Neural progenitor cell (in vitro differentiated cells): ENCODE measurements at regions not wholly inside any gene's neighbourhood (a gene's known extent, or its start where the extent isn't known, plus 50 kb on each side); places are given as distances from the start of the nearest gene placed in this dataset.

Experiments
- DNase-seq: peaks from one replicate; pipeline ENCODE4 v3.0.0-alpha.2; 2016; ENCODE audit warnings: low spot score
- H2AFZ ChIP-seq: fragments of 200-600 bp; sonication (generic); replicated peaks from 2 replicates; pipeline ENCODE4 v1.6.1; 2016; ENCODE audit warnings: antibody characterized with exemption
- H3F3A ChIP-seq: fragments of 200-600 bp; sonication (generic); 2 replicates; pipeline ENCODE4 v1.6.1; 2016; ENCODE audit warnings: antibody characterized with exemption, low read depth
- H3K27ac ChIP-seq: fragments of 200-600 bp; sonication (generic); 2 replicates; pipeline ENCODE4 v1.5.1; 2016; ENCODE audit warnings: mild to moderate bottlenecking
- H3K27me3 ChIP-seq: fragments of 200-600 bp; sonication (generic); 2 replicates; pipeline ENCODE4 v1.6.1; 2016; ENCODE audit warnings: mild to moderate bottlenecking, moderate library complexity
- H3K36me3 ChIP-seq: fragments of 200-600 bp; sonication (generic); 2 replicates; pipeline ENCODE4 v1.5.1; 2016
- H3K4me1 ChIP-seq: fragments of 200-600 bp; sonication (generic); 2 replicates; pipeline ENCODE4 v1.6.1; 2016; ENCODE audit warnings: mixed run types
- H3K4me2 ChIP-seq: fragments of 200-600 bp; sonication (generic); 2 replicates; pipeline ENCODE4 v1.6.1; 2016
- H3K4me3 ChIP-seq: fragments of 200-600 bp; sonication (generic); 2 replicates; pipeline ENCODE4 v1.5.1; 2016
- H3K79me2 ChIP-seq: fragments of 200-600 bp; sonication (generic); 2 replicates; pipeline ENCODE4 v1.6.1; 2016; ENCODE audit warnings: low read depth
- H3K9ac ChIP-seq: fragments of 200-600 bp; sonication (generic); 2 replicates; pipeline ENCODE4 v1.6.1; 2016
- H3K9me3 ChIP-seq: fragments of 200-600 bp; sonication (generic); 2 replicates; pipeline ENCODE4 v1.5.1; 2016; ENCODE audit warnings: low read depth
- H4K20me1 ChIP-seq: fragments of 200-600 bp; sonication (generic); 2 replicates; pipeline ENCODE4 v1.6.1; 2016; ENCODE audit warnings: low read depth
- H3K27ac Mint-ChIP-seq: 3 replicates; pipeline ENCODE4 v1.8.0; 2021; ENCODE audit warnings: mixed read lengths
- H3K27me3 Mint-ChIP-seq: 2 replicates; pipeline ENCODE4 v1.8.0; 2022; ENCODE audit warnings: low read depth, mild to moderate bottlenecking, inconsistent platforms, moderate library complexity, mixed read lengths; ENCODE audit not compliant: insufficient read depth
- H3K36me3 Mint-ChIP-seq: 3 replicates; pipeline ENCODE4 v1.8.0; 2021; ENCODE audit warnings: mixed read lengths
- H3K4me1 Mint-ChIP-seq: 3 replicates; pipeline ENCODE4 v1.8.0; 2021; ENCODE audit warnings: mixed read lengths
- H3K4me3 Mint-ChIP-seq: 3 replicates; pipeline ENCODE4 v1.8.0; 2021; ENCODE audit warnings: mild to moderate bottlenecking, moderate library complexity, mixed read lengths
- H3K9me3 Mint-ChIP-seq: 3 replicates; pipeline ENCODE4 v1.8.0; 2020; ENCODE audit warnings: mixed read lengths
- CTCF ChIP-seq: fragments of 200-600 bp; sonication (generic); IDR thresholded peaks from 2 replicates; pipeline ENCODE4 v1.5.1; 2017; ENCODE audit warnings: antibody characterized with exemption, mild to moderate bottlenecking
- EZH2 ChIP-seq: fragments of 200-600 bp; sonication (generic); IDR thresholded peaks from 2 replicates; pipeline ENCODE4 v1.6.1; 2017; ENCODE audit warnings: antibody characterized with exemption, mild to moderate bottlenecking, moderate library complexity
- EZH2phosphoT487 ChIP-seq: fragments of 200-600 bp; sonication (generic); IDR thresholded peaks from 2 replicates; pipeline ENCODE4 v1.6.1; 2017; ENCODE audit warnings: antibody characterized with exemption

DNA sequence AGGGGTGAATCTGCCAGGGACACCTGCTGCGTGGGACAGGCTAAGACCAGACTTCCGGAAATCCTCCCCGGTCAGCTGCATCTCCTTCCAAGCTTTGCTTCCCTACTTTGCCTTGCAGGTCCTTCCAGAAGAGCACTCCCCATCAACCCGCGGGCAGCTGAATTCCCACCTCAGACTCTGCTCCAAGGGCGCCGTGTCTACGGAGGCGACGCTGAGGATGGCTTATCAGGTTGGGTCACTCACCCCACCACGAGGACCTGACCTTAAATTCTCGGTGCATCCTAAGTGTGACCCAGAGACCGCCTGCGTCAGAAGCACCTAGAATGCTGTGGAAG lies 78.9 kb upstream of the KMT2C start:
- Histone ChIP-seq H3K36me3 (no peaks in the 10 kb centered on the region), H3K79me2 (no peaks in the 10 kb centered on the region), H3K9ac (no peak overlapping the region), H3K4me2 (no peak overlapping the region), H2AFZ (no peak overlapping the region), H3K4me1 (no peaks in the 10 kb centered on the region), H3K9me3 (no peaks in the 10 kb centered on the region), H3K27me3 (no peaks in the 10 kb centered on the region), H3F3A (no peaks in the 10 kb centered on the region), H3K4me3 (no peak overlapping the region), H3K27ac (no peak overlapping the region), H4K20me1 (no peaks in the 10 kb centered on the region)
- TF ChIP-seq CTCF: no peak
- no peak for TF ChIP-seq EZH2phosphoT487
- no peak for TF ChIP-seq EZH2
- Mint-ChIP-seq H3K4me3 (no peak overlapping the region), H3K27ac (no peak overlapping the region), H3K4me1 (no peaks in the 10 kb centered on the region), H3K36me3 (no peaks in the 10 kb centered on the region), H3K27me3 (peaks cover 5% of the 10 kb centered on the region), H3K9me3 (peaks cover 7% of the 10 kb centered on the region)
- no peak for DNase-seq

GRCh38 chr7:152513861-152514770 lies 78.3 kb upstream of the KMT2C start:
- no peaks in the 10 kb centered on the region for H3K36me3 Mint-ChIP-seq
- TF ChIP-seq CTCF: no peak
- no peak for TF ChIP-seq EZH2
- no peak for TF ChIP-seq EZH2phosphoT487
- no peak for DNase-seq
- no peaks in the 10 kb centered on the region for H3K36me3 ChIP-seq
- H4K20me1 ChIP-seq: no peaks in the 10 kb centered on the region
- H3K9me3 Mint-ChIP-seq: peaks cover 4% of the 10 kb centered on the region
- H3K9me3 ChIP-seq: no peaks in the 10 kb centered on the region
- no peak overlapping the region for H3K4me3 Mint-ChIP-seq
- no peak overlapping the region for H3K4me2 ChIP-seq
- no peaks in the 10 kb centered on the region for H3F3A ChIP-seq
- no peak overlapping the region for H3K27ac Mint-ChIP-seq
- H3K27me3 ChIP-seq: no peaks in the 10 kb centered on the region
- H3K4me3 ChIP-seq: no peak overlapping the region
- H3K4me1 Mint-ChIP-seq: no peaks in the 10 kb centered on the region
- no peaks in the 10 kb centered on the region for H3K4me1 ChIP-seq
- H3K9ac ChIP-seq: no peak overlapping the region
- H3K79me2 ChIP-seq: no peaks in the 10 kb centered on the region
- peak overlapping the region; percentile 63 for H2AFZ ChIP-seq
- no peak overlapping the region for H3K27ac ChIP-seq
- peaks cover 5% of the 10 kb centered on the region for H3K27me3 Mint-ChIP-seq

- Histone ChIP-seq H3K4me2 (no peak overlapping the region), H3K36me3 (no peaks in the 10 kb centered on the region), H3K79me2 (no peaks in the 10 kb centered on the region), H3K9ac (no peak overlapping the region), H3K9me3 (no peaks in the 10 kb centered on the region), H3K4me1 (no peaks in the 10 kb centered on the region), H3K4me3 (no peak overlapping the region), H3F3A (no peaks in the 10 kb centered on the region), H2AFZ (no peak overlapping the region), H3K27ac (no peak overlapping the region), H3K27me3 (no peaks in the 10 kb centered on the region), H4K20me1 (no peaks in the 10 kb centered on the region)
- TF ChIP-seq EZH2phosphoT487: no peak
- no peak for TF ChIP-seq EZH2
- no peak for TF ChIP-seq CTCF
- Mint-ChIP-seq H3K27me3 (peaks cover 5% of the 10 kb centered on the region), H3K4me1 (no peaks in the 10 kb centered on the region), H3K4me3 (no peak overlapping the region), H3K36me3 (no peaks in the 10 kb centered on the region), H3K27ac (no peak overlapping the region), H3K9me3 (peaks cover 1% of the 10 kb centered on the region)
- no peak for DNase-seq
Observed at GRCh38 chr7:152512706-152513105, 76.9 kb upstream of the KMT2C start.
